ENCODE measurements at regions not wholly inside any gene's neighbourhood (a gene's known extent, or its start where the extent isn't known, plus 50 kb on each side); places are given as distances from the start of the nearest gene placed in this dataset.

- TF ChIP-seq CTCF (IDR thresholded peaks at IDR 0.05) (no peak), POLR2A (IDR thresholded peaks at IDR 0.05) (no peak)
These were observed 640.9 kb downstream of the NYAP2 start for GRCh38 chr2:226040344-226040900.

All from testis (tissue), 2 donors.